ENCODE measurements at regions not wholly inside any gene's neighbourhood (a gene's known extent, or its start where the extent isn't known, plus 50 kb on each side); places are given as distances from the start of the nearest gene placed in this dataset.
"Not testable (repeated sequence)": the region's sequence is repeated elsewhere in the genome, so short reads cannot be mapped to it uniquely, and the experiment has no call there.

DNA sequence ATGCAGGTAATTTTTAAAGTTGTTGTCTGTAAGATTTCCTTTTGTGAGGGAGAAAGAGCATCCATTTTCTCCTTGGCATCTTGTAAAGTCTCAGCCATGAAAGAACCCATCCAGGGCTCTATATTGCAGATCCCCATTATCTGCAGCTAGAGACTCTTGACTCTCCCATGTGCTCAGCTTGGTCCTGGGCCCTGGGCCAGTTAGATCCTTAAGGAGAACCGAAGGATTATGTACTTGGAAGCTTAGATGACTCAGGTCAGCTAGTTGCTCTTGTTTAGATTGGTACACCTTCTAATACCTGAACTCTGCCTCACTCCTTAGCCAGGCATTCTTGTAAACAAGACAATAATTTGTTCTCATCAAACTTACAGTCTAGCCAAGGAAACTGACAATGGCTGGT lies 1617.6 kb downstream of the KHDRBS2 start:
- no peak for DNase-seq (ENCODE audit: low read depth, low spot score)
- ChIA-PET RAD21 (ENCODE audit: unreplicated experiment) (no interaction called here), SMC1A (ENCODE audit: uncharacterized antibody, unreplicated experiment) (no interaction called here), POLR2A (no interaction called here), CTCF (no interaction called here)
- FAIRE-seq: no peak
- in situ Hi-C loops (cut with MboI) (no loop called here), intact Hi-C loops (cut with micrococcal nuclease; ENCODE audit: unreplicated experiment) (no loop called here)
- 6% methylated on average over 1 of the region's 1 CpG for WGBS (ENCODE audit: insufficient coverage, insufficient replicate concordance, low lambda C conversion rate, missing lambda C conversion rate)
- no peak overlapping the region for H2AFZ ChIP-seq (ENCODE audit: control insufficient read depth, low read depth, low read length)
- TF ChIP-seq ZNF217 (IDR thresholded peaks at IDR 0.05) (no peak), RAD21 (IDR thresholded peaks at IDR 0.05; ENCODE audit: insufficient read depth, low read depth, low read length) (no peak), RBBP5 (conservative IDR thresholded peaks at IDR 0.05) (no peak)
- no peaks in the 10 kb centered on the region for H3K36me3 ChIP-seq (ENCODE audit: control insufficient read depth in 2 of 2, insufficient read depth in 2 of 2, low read length in 1 of 2)
- no peak overlapping the region for H3K4me3 ChIP-seq
- no peaks in the 10 kb centered on the region for H4K20me1 ChIP-seq (ENCODE audit: control insufficient read depth, insufficient read depth)
- H3K9ac ChIP-seq (ENCODE audit: control insufficient read depth, insufficient read depth, low read length): no peak overlapping the region
- ATAC-seq: no peak
- H3K9me3 ChIP-seq (replicated peaks; ENCODE audit: control insufficient read depth, insufficient read depth, low read length): no peaks in the 10 kb centered on the region
- no peaks in the 10 kb centered on the region for H3K79me2 ChIP-seq (ENCODE audit: control insufficient read depth, insufficient read depth, low read length)
- H3K4me2 ChIP-seq (ENCODE audit: control insufficient read depth, insufficient read depth): no peak overlapping the region
- H3K27ac ChIP-seq (ENCODE audit: control insufficient read depth, insufficient read depth): no peak overlapping the region
- no peaks in the 10 kb centered on the region for H3K27me3 ChIP-seq (replicated peaks in 1 of 2; ENCODE audit: control insufficient read depth in 2 of 2, insufficient read depth in 2 of 2, low read length in 1 of 2)
- no TSS peak for BruUV-seq (replicated peaks)
- H3K4me1 ChIP-seq (ENCODE audit: control insufficient read depth, insufficient read depth, low read length): no peaks in the 10 kb centered on the region

DNA sequence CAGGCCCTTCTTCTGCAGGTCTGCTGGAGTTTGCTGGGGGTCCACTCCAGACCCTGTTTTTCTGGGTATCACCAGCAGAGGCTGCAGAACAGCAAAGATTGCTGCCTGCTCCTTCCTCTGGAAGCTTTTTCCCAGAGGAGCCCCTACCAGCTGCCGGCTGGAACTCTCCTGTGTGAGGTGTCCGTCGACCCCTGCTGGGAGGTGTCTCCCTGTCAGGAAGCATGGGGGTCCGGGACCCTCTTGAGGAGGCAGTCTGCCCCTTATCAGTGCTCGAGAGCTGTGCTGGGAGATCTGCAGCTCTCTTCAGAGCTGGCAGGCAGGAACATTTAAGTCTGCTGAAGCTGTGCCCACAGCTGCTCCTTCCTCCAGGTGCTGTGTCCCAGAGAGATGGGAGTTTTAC lies 1622.8 kb downstream of the KHDRBS2 start:
- H3K36me3 ChIP-seq (ENCODE audit: control insufficient read depth in 2 of 2, insufficient read depth in 2 of 2, low read length in 1 of 2); BruUV-seq (replicated peaks); H3K9ac ChIP-seq (ENCODE audit: control insufficient read depth, insufficient read depth, low read length); H3K4me1 ChIP-seq (ENCODE audit: control insufficient read depth, insufficient read depth, low read length); ATAC-seq; H2AFZ ChIP-seq (ENCODE audit: control insufficient read depth, low read depth, low read length); H3K9me3 ChIP-seq (replicated peaks; ENCODE audit: control insufficient read depth, insufficient read depth, low read length); H3K4me3 ChIP-seq; H3K4me2 ChIP-seq (ENCODE audit: control insufficient read depth, insufficient read depth); H3K79me2 ChIP-seq (ENCODE audit: control insufficient read depth, insufficient read depth, low read length); CTCF ChIA-PET; FAIRE-seq; H3K27me3 ChIP-seq (replicated peaks in 1 of 2; ENCODE audit: control insufficient read depth in 2 of 2, insufficient read depth in 2 of 2, low read length in 1 of 2); intact Hi-C loops (cut with micrococcal nuclease; ENCODE audit: unreplicated experiment); H3K27ac ChIP-seq (ENCODE audit: control insufficient read depth, insufficient read depth); POLR2A ChIA-PET; in situ Hi-C loops (cut with MboI); RAD21 ChIA-PET (ENCODE audit: unreplicated experiment); DNase-seq (ENCODE audit: low read depth, low spot score); H4K20me1 ChIP-seq (ENCODE audit: control insufficient read depth, insufficient read depth); SMC1A ChIA-PET (ENCODE audit: uncharacterized antibody, unreplicated experiment): not testable (repeated sequence)
- WGBS (ENCODE audit: insufficient coverage, insufficient replicate concordance, low lambda C conversion rate, missing lambda C conversion rate): 4% methylated on average over 5 of the region's 5 CpGs

Measured in GM12878 (cell line).